OCI-LY3 (cell line): ENCODE measurements at regions not wholly inside any gene's neighbourhood (a gene's known extent, or its start where the extent isn't known, plus 50 kb on each side); places are given as distances from the start of the nearest gene placed in this dataset.

Experiments
- CTCF ChIP-seq: fragments of 200-600, 300-600 bp; sonication (generic); IDR thresholded peaks from 2 replicates; pipeline ENCODE4 v1.5.1; 2014; ENCODE audit warnings: antibody characterized with exemption, low read length, low read depth
- EZH2phosphoT487 ChIP-seq: fragments of 200-600 bp; shearing (Covaris generic); IDR thresholded peaks from 2 replicates; pipeline ENCODE4 v1.6.1; 2018; ENCODE audit warnings: antibody characterized with exemption, mixed run types, low read depth

DNA sequence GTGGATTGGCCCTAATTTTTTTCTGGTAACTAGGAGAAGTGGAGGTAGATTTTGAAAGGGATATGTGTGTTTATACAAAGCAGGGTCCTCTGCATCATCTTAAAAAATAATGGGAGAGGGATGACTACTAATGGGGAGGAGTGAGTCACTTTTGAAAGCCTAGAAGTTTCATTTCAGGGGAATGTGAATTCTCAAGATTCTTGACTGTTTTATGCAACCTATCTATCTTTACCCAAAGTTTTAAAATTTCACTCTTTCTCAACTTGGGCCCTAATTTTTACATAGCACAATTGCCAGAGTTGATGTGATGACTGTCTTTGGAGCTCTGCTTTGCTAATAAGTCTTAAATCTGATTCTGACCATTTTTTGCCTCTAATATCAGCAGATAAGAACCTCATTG lies 445.2 kb downstream of the GRXCR1 start:
- TF ChIP-seq CTCF = no peak
- TF ChIP-seq EZH2phosphoT487 = no peak
